NCI-H82 treated with DMSO at 0.1 percent for 48 hours (cell line): ENCODE measurements at regions not wholly inside any gene's neighbourhood (a gene's known extent, or its start where the extent isn't known, plus 50 kb on each side); places are given as distances from the start of the nearest gene placed in this dataset.

Experiments
- DNase-seq: peaks from one replicate; lab custom pipeline; 2025; ENCODE audit not compliant: unreplicated experiment; lab: John Stamatoyannopoulos, UW

DNA sequence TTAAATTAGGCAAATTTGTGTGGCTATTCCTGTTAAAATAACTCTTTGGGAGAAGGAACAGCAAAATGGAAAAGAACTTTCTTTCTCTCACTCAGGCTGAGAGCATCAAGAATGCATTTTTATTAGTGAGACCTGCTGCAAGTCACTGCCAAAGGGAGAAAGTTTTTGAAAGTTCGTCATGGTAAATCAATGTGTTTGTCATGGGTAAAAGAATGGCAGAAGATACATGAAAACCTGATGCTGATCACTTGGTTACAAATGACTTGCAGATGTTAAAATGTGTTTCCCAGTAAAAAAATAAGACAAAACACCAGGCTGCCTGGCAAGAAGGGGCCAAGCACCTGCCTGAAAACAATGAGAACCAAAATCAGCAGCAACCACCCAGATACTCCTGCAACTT is 484.7 kb upstream of the NRP1 start:
- no peak for DNase-seq

DNA sequence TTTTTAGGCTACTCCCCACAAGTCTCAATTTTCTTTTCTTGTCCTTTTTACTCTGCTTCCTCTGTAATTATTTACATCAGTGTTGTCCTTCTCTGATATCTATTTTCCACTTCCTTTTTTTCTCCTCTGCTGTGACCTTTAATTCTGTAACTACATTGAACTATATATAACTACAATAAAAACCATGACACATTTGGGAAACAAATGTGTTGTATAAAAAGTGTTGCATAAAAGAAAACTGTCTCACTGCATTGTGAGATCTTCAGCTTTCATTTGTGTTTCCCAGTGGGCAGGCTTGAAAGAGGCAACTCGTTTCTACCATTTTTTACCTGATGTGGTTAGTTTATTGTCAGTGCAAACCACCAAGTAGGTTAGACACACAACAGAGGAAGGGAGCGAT is 483.9 kb upstream of the NRP1 start:
- DNase-seq: no peak

DNA sequence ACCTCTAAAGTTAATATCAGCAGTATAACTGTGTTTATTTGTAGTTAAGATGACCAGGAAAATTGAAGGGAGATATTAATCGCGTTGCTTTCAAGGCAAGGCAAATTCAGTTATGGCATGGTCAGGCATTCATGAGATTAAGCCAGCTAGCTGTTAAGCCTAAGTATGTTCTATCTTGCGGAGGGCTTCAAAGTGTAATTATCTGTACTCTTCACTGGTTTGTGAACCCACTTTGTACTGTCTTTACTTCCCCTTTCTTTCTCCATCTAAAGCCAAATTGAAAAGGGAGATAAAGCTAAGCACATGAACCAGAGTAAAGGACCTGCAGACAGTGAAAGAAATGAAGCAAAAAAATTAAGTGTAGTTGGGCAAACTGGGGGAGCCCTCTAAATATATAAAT is 483.1 kb upstream of the NRP1 start:
- DNase-seq: no peak

DNA sequence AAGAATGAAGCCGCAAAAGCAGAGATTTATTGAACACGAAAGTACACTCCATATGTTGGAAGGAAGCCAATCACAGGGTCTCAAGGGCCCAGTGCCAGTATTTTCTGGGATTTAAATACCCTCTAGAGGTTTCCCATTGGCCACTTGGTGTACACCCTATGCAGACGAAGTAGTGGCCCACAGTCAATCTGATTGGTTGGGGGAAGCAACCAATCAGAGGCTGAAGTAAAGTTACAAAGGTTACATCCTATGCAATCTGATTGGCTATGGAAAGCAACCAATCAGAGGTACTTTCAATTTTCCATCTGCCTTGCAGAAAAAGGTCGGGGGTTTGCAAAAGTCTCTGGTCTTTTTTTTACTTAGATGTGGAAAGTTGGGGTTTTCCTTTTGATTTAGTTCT is 481.3 kb upstream of the NRP1 start:
- no peak for DNase-seq

DNA sequence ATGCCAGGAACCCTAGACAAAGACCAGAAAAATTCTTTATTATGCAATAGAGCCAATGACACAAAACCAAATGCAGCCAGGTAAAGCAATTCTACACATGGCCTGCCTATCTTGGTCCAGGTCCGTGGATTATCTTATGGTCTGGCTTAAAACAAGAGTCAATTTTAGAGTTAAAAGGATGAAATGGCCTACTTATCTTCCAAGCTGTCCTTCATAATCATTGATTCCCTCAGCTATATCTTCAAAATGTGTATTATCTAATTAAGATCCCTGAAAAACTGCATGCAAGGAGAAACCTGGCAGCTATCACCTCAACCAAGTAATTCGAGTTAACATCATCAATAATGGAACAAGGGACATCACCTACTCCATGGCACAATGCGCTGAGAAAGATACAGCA is 479.4 kb upstream of the NRP1 start:
- no peak for DNase-seq

DNA sequence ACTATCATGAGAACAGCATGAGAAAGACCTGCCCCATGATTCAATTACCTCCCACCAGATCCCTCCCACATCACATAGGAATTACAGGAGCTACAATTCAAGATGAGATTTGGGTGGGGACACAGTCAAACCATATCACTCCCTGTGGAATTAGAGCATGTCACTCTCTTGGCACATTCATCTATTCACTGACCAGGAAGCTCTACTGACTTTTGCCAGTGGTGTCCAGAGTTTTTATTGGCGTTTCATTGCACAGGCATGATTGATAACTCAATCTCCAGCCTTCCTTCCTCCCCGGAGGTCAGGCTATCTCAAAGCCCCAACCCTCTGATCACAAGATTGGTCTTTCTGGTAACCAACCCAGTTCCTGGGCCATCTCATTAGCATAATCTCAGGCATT is 478.9 kb upstream of the NRP1 start:
- DNase-seq: no peak

DNA sequence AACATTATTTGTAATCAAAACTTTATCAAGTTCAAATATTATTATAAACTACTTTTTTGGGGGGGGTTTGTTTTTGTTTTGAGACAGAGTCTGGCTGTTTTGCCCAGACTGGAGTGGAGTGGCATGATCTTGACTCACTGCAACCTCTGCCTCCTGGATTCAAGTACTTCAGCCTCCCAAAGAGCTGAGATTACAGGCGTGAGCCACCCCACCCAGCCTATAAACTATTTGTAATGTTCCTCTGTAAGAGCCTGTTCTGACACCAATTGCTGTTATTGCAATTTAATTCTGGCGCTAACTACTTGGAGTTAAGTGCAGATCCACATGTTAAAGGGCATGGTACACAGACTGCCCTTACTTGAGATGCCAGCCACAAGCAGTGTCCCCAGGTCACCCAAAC is 478.1 kb upstream of the NRP1 start:
- no peak for DNase-seq

DNA sequence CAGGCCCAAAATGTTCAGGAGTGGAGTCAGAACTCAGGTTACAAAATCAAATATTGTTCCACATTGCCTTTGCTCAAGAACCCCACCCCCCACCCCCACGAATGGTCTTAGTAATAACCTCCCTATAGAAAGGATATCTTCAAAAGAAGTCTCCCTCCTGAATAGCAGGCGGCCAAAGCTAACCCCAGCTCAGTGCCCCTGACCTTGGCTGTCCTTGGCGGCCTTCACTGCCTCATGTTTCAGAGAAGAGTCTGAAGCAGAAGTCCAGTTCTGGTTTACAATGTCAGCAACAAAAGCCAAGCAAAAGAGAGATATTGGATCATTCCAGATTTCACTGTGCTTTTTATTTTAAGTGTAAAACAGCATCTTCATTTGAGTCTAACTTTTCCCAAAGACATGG is 476.5 kb upstream of the NRP1 start:
- DNase-seq: no peak

DNA sequence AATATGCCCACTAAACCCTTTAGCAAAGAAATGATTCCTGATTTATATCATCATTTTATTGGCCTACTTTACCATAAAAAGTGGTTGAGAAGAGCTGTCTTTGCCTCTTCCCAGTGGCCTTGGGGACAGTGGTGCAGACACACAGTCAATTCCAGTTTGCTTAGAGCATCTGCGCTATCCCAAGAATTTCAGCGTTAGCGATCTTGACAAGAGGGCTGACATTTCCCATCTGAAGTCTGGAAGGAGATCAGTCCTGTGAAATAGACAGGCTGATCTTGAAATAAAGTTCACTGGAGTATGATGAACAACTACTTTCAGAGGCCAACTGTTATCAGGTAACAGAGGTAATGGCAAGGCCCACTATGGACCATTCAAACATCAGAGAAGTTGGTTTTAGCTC is 475.3 kb upstream of the NRP1 start:
- no peak for DNase-seq

DNA sequence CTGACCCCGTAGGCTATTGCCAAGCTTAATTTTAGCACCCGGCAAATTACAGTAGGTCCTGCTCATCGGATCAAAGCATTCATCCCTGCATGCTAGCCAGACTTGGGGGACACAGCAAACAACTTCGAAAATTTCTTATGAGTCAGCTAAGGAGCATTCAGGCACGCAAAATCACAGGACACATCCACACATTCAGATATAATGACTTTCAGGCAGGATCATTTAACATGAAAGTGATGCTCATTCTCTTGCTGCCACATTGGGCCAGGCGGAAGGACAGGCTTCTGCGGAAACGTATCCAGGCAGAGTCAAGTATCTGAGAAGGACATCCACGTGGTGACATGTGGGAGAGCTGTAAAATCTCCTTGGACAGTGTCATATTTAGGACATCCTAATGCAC is 474.0 kb upstream of the NRP1 start:
- DNase-seq: no peak

DNA sequence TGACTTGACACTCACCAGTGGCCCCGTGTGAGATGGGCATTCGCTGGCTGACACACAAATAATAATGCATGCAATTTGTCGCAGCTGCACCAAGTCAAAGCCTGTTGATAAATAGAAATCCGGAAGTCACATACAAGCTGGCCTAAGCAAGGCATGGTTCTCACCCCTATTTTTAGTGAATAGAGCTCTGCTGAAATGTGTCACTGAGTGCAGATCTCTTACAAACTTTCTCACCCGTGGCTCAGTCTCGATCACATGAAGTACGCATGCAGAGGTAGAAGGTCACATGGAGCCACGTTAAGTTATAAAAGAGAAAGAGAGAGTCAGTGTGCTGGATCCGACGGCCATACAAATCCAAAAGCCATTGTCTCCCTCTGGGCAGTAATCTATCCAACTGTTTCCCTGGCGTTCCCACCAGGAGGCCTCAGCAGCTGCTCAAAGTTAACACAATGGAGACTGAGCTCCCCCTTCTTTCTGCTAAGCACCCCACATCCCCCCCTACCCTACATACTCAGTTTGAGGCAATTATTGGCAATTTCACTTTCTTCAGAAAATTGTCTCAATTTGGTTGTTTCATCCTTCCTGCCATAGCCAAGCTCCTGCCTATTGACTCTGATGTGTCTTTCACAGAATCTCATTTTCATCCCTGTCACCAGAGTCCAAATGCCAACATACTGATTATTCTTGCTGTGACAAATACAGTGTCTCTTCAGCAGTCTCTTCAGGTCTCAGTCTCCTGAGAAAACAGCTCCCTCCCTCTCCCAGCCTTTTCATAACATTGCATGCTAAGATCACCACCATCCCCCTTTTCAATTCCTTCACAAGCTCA is 473.3 kb upstream of the NRP1 start:
- DNase-seq: no peak

DNA sequence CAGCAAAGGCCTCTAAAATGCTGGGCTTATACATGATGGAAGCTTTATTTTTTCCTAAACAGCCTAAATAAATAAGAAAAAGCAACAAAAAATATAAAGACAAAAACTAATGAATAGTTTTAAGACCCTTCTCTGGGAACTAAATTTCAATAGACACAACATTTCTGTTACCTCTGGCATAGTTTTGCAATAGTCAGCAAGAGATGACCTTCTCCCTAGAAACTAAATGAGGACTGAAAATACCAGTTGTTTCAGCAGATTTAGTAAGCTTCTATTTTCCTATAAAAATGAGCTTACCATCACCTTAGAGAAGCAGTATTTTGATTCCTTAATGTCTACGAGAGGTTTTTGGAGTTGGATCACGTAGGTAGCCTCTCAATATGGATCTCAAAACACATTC is 471.4 kb upstream of the NRP1 start:
- no peak for DNase-seq

DNA sequence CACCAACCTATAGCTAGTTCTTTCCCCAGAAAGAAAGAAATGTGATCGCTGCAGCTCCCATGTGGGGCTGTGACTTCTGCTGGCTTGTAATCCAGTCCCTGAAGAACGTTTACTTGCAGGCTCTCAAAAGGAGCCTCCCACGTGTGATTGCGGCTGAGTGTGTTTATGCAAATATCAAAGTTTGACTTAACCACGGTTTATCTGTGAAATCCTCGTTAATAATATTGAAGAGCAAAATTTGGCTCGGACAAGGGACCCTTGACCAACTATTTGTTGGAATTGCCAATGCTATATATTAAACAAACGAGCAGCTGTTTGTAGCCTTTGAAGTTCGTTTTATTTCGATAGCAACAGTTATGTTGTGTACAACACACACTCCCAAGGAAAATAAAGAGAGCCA is 470.1 kb upstream of the NRP1 start:
- no peak for DNase-seq

DNA sequence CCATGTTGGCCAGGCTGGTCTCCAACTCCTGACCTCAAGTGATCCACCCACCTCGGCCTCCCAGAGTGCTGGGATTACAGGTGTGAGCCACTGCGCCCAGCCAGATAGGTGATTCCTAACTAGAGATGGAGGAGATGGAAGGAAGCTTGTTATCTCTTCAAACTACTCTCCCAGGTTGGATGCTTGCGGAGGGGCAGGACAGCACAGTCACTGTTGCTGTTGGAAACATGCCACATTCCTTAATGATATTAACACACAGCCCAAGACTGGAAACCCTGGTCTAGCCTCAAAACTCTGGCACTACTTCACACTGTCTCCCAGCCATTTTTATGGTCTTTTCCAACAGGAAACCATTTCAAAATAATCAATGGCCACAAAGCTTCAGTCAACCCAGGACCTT is 468.8 kb upstream of the NRP1 start:
- no peak for DNase-seq

DNA sequence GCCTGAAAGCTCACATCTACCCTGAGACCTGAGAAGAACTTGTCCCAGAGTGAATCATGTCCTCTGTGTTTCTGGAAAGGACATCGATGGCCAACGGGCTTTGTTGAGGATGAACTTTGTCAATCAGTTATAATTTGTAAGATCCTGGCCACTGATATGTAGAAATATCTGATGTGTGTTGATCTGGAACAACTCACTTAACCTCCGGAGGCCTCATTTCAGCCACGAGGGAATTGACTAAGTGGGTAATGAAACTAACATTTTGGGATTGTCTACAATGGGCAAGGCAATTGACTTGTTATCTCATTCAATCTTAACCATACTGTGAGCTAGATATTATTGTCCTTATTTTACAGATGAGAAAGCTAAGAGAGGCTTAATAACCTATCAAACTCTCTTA is 468.1 kb upstream of the NRP1 start:
- DNase-seq: no peak

DNA sequence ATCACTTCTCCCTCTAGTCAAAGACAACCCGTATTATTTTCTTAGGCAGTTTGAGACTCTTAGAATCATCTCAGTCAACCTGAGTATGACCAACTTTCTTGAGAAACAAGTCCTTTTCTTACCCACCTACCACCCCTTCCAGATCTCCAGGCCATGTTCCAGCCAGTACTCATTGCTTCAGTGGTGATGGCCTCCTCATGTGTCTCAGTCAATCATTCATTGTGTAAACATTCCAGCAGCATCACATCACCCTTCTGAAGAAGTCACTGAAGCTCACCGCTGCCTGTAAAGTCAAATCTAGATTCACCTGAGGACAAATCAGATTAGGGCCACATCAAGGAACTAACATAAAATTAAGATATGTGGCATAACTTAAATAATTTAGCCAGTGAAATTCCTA is 467.2 kb upstream of the NRP1 start:
- no peak for DNase-seq

DNA sequence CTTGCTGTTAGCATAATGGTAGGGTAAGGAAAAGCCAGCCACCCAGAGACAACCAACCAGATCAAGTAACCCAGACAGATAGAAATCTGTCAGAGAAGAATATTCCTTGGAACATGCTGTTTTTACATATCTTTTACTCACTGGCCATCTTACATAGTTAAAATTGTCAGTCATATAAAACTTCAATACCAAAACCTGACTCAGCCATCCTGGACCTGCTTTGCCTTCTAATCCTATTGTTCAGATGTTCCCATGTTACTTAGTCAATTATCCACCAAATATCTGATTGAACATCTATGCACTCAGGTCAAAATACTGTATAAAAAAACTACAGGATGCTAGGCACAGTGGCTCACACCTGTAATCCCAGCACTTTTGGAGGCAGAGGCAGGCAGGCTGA is 466.5 kb upstream of the NRP1 start:
- DNase-seq: no peak

DNA sequence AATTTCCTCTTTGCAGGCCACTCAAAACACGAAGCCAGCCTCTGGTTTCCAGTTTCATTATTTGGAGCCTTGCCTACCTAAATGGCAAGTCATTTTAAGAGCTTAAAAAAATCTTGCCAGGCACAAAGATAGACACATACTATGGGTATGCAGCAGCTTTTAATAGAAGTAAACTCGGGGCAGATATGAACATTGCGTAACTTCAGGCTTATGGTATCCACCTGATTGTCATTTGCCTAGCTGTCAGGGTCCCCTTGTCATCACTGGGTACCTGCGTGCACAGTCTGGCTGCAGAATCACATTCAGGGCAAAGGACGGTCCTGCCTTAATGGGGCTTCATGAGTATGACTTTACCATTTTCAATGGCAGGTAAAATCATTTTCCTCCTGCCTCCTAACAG is 466.1 kb upstream of the NRP1 start:
- DNase-seq: no peak

DNA sequence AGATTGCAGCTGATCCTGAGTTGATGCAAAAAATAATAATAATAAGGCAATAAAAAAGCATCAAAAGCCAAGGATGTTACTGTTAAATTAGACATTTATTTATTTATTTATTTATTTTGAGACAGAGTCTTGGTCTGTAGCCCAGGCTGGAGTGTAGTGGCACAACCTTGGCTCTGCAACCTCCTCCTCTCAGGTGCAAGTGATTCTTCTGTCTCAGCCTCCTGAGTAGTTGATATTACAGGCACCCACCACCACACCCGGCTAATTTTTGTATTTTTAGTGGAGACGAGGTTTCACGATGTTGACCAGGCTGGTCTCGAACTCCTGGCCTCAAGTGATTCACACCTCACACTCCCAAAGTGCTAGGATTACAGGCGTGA is 465.5 kb upstream of the NRP1 start:
- no peak for DNase-seq

DNA sequence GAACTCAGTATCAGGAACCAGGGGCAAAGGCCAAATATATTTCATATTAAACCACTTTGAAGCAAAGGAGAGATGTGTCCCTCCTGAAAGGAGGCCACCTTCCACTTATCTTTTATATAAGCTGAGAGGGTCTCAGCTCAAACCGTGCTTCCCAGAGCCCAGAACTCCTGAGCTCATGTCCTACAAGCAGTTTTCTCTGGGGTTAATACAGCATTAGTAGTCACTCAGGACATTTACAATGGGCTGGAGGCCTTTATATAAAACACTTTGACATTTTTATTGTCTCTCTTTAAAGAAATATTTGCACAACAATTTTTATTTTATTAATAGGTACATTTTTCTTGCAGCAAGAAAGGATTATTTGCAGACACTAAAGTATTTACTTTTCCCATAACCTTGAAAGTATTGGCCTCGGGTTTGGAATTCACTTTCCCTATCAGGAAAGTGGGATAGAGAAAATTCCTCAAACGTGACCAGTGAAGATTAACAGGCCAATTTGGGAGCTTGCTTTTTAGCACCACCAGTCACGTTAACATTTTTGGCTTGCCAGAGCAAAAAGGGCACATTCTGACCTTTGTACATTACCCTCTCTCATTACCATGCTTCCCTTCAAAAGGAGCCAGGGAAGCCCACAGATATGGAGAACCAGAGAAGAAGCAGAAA is 464.9 kb upstream of the NRP1 start:
- no peak for DNase-seq

DNA sequence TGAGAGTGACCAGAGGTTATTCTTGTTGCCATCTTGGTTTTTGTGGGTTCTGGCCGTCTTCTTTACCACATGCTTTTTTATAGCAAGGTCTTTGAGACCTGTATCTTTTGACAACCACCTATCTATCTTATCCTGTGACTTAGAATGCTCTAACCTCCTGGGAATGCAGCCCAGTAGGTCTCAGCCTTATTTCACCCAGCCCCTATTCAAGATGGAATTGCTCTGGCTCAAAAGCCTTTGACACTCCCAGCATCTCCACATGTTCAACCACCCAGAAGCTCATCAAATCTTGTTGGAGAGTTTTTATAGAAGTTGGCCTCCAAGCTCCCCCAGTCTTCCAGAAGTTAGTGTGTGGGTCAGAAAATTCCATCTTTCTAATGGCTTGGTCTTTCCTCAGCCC is 464.3 kb upstream of the NRP1 start:
- no peak for DNase-seq

DNA sequence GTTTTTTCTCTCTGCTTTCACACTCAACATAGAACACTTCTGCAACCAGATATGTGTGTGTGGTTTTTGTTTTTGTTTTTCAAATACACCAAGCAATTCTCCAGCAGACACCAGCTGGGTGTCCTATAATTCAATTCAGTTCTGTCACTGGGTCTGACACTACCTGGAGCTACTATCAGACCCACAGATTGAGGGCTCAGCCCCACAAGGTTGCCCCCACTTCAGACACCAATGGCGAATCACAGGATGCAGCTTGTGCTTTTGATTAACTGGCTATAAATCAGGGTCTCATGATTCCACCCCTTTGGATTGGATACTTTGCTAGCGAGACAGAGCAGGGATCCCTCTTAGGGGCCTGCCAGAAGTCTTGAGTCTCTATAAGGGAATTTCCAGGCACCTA is 462.2 kb upstream of the NRP1 start:
- DNase-seq: no peak

DNA sequence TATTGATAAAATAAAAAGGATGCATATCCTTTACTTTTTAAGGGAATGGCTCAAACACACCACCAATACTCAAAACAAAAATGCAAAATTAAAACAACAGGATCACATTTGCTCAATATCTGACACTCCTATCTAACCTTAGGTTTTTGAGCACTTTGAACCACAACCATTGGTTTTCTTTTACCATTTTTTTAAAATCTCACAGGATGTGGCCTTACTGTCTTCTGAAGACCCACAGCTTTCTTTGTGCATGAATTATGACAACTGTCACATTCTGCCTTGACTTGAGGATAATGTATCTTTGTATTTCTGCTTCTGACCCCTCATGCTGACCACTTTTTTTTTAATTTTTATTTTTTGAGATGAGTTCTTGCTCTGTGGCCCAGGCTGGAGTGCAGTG is 461.1 kb upstream of the NRP1 start:
- DNase-seq: no peak
